Panc1 (cell line): ENCODE measurements at regions not wholly inside any gene's neighbourhood (a gene's known extent, or its start where the extent isn't known, plus 50 kb on each side); places are given as distances from the start of the nearest gene placed in this dataset.

Source experiments
- POLR2AphosphoS5 ChIP-seq: IDR thresholded peaks from 2 replicates; pipeline ENCODE4 v1.6.1; 2012; ENCODE audit warnings: mild to moderate bottlenecking, low read depth, low read length, moderate library complexity
- TF ChIP-seq, protein P1 (sequence below): fragments of 450-650 bp; IDR thresholded peaks from 2 replicates; pipeline ENCODE4 v1.5.1; 2017; ENCODE audit warnings: mild to moderate bottlenecking

- TF ChIP-seq, protein P1, sequence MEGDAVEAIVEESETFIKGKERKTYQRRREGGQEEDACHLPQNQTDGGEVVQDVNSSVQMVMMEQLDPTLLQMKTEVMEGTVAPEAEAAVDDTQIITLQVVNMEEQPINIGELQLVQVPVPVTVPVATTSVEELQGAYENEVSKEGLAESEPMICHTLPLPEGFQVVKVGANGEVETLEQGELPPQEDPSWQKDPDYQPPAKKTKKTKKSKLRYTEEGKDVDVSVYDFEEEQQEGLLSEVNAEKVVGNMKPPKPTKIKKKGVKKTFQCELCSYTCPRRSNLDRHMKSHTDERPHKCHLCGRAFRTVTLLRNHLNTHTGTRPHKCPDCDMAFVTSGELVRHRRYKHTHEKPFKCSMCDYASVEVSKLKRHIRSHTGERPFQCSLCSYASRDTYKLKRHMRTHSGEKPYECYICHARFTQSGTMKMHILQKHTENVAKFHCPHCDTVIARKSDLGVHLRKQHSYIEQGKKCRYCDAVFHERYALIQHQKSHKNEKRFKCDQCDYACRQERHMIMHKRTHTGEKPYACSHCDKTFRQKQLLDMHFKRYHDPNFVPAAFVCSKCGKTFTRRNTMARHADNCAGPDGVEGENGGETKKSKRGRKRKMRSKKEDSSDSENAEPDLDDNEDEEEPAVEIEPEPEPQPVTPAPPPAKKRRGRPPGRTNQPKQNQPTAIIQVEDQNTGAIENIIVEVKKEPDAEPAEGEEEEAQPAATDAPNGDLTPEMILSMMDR = no peak
- TF ChIP-seq POLR2AphosphoS5 = no peak
Measured at GRCh38 chr15:61528581-61528910, 299.4 kb upstream of the RORA start.
